ENCODE measurements at regions not wholly inside any gene's neighbourhood (a gene's known extent, or its start where the extent isn't known, plus 50 kb on each side); places are given as distances from the start of the nearest gene placed in this dataset.

DNA sequence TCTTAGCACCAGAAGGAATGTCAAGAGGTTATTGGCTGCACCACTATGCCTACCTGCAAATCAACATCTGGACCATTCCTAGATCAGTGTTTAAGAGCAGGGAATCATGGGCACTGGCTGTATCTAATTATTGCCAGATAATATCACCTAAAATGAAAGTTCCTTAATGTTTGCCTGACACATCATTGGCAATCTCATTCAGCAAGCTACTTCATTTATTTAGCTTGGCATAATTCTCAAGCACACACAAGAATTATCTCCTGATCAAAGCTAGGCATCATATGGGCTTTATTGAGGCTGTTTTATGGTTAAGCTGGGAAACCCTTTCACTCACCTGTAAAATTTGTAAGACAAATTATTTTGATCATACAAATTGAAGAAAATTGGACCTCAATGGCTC is 581.7 kb downstream of the INHBA start:
- H3K27me3 ChIP-seq (ENCODE audit: insufficient read depth, low read depth, low read length) = no peaks in the 10 kb centered on the region
- H3K27ac ChIP-seq (ENCODE audit: low read length) = no peak overlapping the region
- no peaks in the 10 kb centered on the region for H3K9me2 ChIP-seq (ENCODE audit: insufficient read depth, low read length)
- H3K79me2 ChIP-seq (replicated peaks; ENCODE audit: insufficient read depth, low read length) = no peaks in the 10 kb centered on the region
- H3K9ac ChIP-seq (ENCODE audit: low read length) = no peak overlapping the region
- TF ChIP-seq RAD21 (conservative IDR thresholded peaks at IDR 0.05) (no peak), POLR2AphosphoS5 (IDR thresholded peaks at IDR 0.05) (no peak), EZH2 (IDR thresholded peaks at IDR 0.05; ENCODE audit: borderline replicate concordance, insufficient read depth, low read length, poor library complexity, severe bottlenecking) (no peak), MXI1 (conservative IDR thresholded peaks at IDR 0.05; ENCODE audit: poor library complexity, severe bottlenecking) (no peak)
- H3K4me2 ChIP-seq (ENCODE audit: low read length) = no peak overlapping the region
- no peaks in the 10 kb centered on the region for H3K9me3 ChIP-seq (ENCODE audit: low read length)
- H3F3A ChIP-seq (ENCODE audit: insufficient read depth, low read length, poor library complexity, severe bottlenecking) = no peaks in the 10 kb centered on the region
- no peaks in the 10 kb centered on the region for H4K20me1 ChIP-seq (ENCODE audit: insufficient read depth)
- H2AFZ ChIP-seq (ENCODE audit: low read depth, low read length) = no peak overlapping the region
- no peaks in the 10 kb centered on the region for H3K36me3 ChIP-seq (ENCODE audit: insufficient read depth, low read length)
- no peak overlapping the region for H3K4me3 ChIP-seq (ENCODE audit: low read length)

DNA sequence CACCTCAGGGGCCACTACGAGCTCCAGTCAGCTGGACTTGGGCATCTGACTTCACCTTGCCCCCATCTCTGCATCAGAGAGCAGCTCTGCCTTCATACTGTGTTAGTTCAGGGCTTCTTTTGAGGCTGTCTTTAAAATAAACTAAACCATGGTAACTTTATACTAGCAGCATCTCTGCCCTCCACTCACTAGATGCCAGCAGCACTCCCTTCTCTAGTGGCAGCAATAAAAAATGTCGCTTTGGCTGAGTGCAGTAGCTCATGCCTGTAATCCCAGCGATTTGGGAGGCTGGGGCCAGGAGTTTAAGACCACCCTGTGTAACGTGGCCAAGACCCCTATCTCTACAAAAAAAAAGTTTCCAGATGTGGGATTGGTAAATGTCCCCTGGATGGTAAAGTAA is 584.4 kb downstream of the INHBA start:
- Histone ChIP-seq H3K36me3 (ENCODE audit: insufficient read depth, low read length) (no peaks in the 10 kb centered on the region), H3K79me2 (replicated peaks; ENCODE audit: insufficient read depth, low read length) (no peaks in the 10 kb centered on the region), H2AFZ (ENCODE audit: low read depth, low read length) (no peak overlapping the region), H3K9ac (ENCODE audit: low read length) (no peak overlapping the region), H3K4me2 (ENCODE audit: low read length) (no peak overlapping the region), H3K9me3 (ENCODE audit: low read length) (no peaks in the 10 kb centered on the region), H3K9me2 (ENCODE audit: insufficient read depth, low read length) (no peaks in the 10 kb centered on the region), H3F3A (ENCODE audit: insufficient read depth, low read length, poor library complexity, severe bottlenecking) (no peaks in the 10 kb centered on the region), H3K27me3 (ENCODE audit: insufficient read depth, low read depth, low read length) (no peaks in the 10 kb centered on the region), H3K4me3 (ENCODE audit: low read length) (no peak overlapping the region), H4K20me1 (ENCODE audit: insufficient read depth) (no peaks in the 10 kb centered on the region), H3K27ac (ENCODE audit: low read length) (no peak overlapping the region)
- TF ChIP-seq MXI1 (conservative IDR thresholded peaks at IDR 0.05; ENCODE audit: poor library complexity, severe bottlenecking) (no peak), EP300 (conservative IDR thresholded peaks at IDR 0.05; ENCODE audit: poor library complexity, severe bottlenecking) (no peak), TAF1 (IDR thresholded peaks at IDR 0.05; ENCODE audit: low read depth) (no peak), EZH2 (IDR thresholded peaks at IDR 0.05; ENCODE audit: borderline replicate concordance, insufficient read depth, low read length, poor library complexity, severe bottlenecking) (no peak), SMC3 (conservative IDR thresholded peaks at IDR 0.05; ENCODE audit: poor library complexity) (no peak), POLR2AphosphoS5 (IDR thresholded peaks at IDR 0.05) (no peak)
- TF ChIP-seq, protein P1, sequence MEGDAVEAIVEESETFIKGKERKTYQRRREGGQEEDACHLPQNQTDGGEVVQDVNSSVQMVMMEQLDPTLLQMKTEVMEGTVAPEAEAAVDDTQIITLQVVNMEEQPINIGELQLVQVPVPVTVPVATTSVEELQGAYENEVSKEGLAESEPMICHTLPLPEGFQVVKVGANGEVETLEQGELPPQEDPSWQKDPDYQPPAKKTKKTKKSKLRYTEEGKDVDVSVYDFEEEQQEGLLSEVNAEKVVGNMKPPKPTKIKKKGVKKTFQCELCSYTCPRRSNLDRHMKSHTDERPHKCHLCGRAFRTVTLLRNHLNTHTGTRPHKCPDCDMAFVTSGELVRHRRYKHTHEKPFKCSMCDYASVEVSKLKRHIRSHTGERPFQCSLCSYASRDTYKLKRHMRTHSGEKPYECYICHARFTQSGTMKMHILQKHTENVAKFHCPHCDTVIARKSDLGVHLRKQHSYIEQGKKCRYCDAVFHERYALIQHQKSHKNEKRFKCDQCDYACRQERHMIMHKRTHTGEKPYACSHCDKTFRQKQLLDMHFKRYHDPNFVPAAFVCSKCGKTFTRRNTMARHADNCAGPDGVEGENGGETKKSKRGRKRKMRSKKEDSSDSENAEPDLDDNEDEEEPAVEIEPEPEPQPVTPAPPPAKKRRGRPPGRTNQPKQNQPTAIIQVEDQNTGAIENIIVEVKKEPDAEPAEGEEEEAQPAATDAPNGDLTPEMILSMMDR (IDR thresholded peaks at IDR 0.05; ENCODE audit: poor library complexity, severe bottlenecking) = no peak

DNA sequence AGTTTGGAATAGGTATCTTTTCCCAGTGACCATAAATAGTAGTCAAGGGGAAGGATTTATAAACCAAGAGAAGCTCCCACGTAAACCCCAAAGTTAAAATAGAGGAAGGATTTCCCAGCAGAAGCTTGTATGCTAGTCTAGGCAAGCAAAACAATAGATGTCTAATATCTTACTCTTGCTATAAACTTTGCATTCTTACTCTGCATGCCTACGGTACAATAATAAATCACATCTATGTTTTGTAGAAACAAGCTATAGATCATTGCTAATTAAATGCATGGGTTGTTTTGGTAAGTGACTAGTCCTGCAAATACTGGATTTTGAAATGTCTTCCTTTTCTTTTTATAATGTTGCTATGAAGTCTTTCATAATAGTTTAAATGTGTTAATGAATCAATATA is 585.5 kb downstream of the INHBA start:
- H3F3A ChIP-seq (ENCODE audit: insufficient read depth, low read length, poor library complexity, severe bottlenecking) = peaks cover 3% of the 10 kb centered on the region
- H3K27me3 ChIP-seq (ENCODE audit: insufficient read depth, low read depth, low read length) = no peaks in the 10 kb centered on the region
- no peak for TF ChIP-seq SMC3 (conservative IDR thresholded peaks at IDR 0.05; ENCODE audit: poor library complexity)
- H3K4me2 ChIP-seq (ENCODE audit: low read length) = no peak overlapping the region
- H3K9me2 ChIP-seq (ENCODE audit: insufficient read depth, low read length) = no peaks in the 10 kb centered on the region
- H3K4me3 ChIP-seq (ENCODE audit: low read length) = no peak overlapping the region
- no peaks in the 10 kb centered on the region for H3K36me3 ChIP-seq (ENCODE audit: insufficient read depth, low read length)
- no peak overlapping the region for H3K9ac ChIP-seq (ENCODE audit: low read length)
- H3K9me3 ChIP-seq (ENCODE audit: low read length) = no peaks in the 10 kb centered on the region
- no peaks in the 10 kb centered on the region for H3K79me2 ChIP-seq (replicated peaks; ENCODE audit: insufficient read depth, low read length)
- H4K20me1 ChIP-seq (ENCODE audit: insufficient read depth) = no peaks in the 10 kb centered on the region
- no peak overlapping the region for H2AFZ ChIP-seq (ENCODE audit: low read depth, low read length)
- H3K27ac ChIP-seq (ENCODE audit: low read length) = no peak overlapping the region

DNA sequence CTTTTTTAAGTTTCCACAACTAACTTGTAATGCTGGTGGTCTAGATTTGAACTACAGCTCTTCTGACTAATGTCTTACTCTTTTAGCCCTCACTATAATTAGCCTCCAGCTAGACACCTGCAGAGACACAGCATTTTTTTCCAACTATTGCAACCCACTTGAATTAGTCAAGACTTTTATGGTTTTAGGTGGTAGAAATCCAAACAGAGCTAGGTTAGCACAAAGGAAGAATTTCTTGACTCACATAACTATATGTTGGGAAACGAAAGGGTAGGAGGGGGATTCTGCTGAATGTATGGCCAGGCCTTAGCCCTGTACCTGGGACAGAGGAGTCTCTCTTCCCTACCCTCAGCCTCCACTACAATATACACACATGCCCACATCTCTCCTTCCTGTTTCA is 586.1 kb downstream of the INHBA start:
- H3F3A ChIP-seq (ENCODE audit: insufficient read depth, low read length, poor library complexity, severe bottlenecking) = peaks cover 3% of the 10 kb centered on the region
- H3K79me2 ChIP-seq (replicated peaks; ENCODE audit: insufficient read depth, low read length) = no peaks in the 10 kb centered on the region
- no peak overlapping the region for H3K9ac ChIP-seq (ENCODE audit: low read length)
- H4K20me1 ChIP-seq (ENCODE audit: insufficient read depth) = no peaks in the 10 kb centered on the region
- no peak overlapping the region for H3K4me3 ChIP-seq (ENCODE audit: low read length)
- H3K9me2 ChIP-seq (ENCODE audit: insufficient read depth, low read length) = no peaks in the 10 kb centered on the region
- no peaks in the 10 kb centered on the region for H3K9me3 ChIP-seq (ENCODE audit: low read length)
- no peak overlapping the region for H2AFZ ChIP-seq (ENCODE audit: low read depth, low read length)
- no peak overlapping the region for H3K4me2 ChIP-seq (ENCODE audit: low read length)
- TF ChIP-seq SMC3 (conservative IDR thresholded peaks at IDR 0.05; ENCODE audit: poor library complexity) (no peak), TAF1 (IDR thresholded peaks at IDR 0.05; ENCODE audit: low read depth) (no peak), MXI1 (conservative IDR thresholded peaks at IDR 0.05; ENCODE audit: poor library complexity, severe bottlenecking) (no peak), EZH2 (IDR thresholded peaks at IDR 0.05; ENCODE audit: borderline replicate concordance, insufficient read depth, low read length, poor library complexity, severe bottlenecking) (no peak), EP300 (conservative IDR thresholded peaks at IDR 0.05; ENCODE audit: poor library complexity, severe bottlenecking) (no peak), POLR2AphosphoS5 (IDR thresholded peaks at IDR 0.05) (no peak), RAD21 (conservative IDR thresholded peaks at IDR 0.05) (no peak)
- TF ChIP-seq, protein P1 (IDR thresholded peaks at IDR 0.05; ENCODE audit: poor library complexity, severe bottlenecking) = no peak
- TF ChIP-seq, protein P2, sequence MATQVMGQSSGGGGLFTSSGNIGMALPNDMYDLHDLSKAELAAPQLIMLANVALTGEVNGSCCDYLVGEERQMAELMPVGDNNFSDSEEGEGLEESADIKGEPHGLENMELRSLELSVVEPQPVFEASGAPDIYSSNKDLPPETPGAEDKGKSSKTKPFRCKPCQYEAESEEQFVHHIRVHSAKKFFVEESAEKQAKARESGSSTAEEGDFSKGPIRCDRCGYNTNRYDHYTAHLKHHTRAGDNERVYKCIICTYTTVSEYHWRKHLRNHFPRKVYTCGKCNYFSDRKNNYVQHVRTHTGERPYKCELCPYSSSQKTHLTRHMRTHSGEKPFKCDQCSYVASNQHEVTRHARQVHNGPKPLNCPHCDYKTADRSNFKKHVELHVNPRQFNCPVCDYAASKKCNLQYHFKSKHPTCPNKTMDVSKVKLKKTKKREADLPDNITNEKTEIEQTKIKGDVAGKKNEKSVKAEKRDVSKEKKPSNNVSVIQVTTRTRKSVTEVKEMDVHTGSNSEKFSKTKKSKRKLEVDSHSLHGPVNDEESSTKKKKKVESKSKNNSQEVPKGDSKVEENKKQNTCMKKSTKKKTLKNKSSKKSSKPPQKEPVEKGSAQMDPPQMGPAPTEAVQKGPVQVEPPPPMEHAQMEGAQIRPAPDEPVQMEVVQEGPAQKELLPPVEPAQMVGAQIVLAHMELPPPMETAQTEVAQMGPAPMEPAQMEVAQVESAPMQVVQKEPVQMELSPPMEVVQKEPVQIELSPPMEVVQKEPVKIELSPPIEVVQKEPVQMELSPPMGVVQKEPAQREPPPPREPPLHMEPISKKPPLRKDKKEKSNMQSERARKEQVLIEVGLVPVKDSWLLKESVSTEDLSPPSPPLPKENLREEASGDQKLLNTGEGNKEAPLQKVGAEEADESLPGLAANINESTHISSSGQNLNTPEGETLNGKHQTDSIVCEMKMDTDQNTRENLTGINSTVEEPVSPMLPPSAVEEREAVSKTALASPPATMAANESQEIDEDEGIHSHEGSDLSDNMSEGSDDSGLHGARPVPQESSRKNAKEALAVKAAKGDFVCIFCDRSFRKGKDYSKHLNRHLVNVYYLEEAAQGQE (IDR thresholded peaks at IDR 0.05; ENCODE audit: borderline replicate concordance) = no peak
- no peaks in the 10 kb centered on the region for H3K36me3 ChIP-seq (ENCODE audit: insufficient read depth, low read length)
- no peak overlapping the region for H3K27ac ChIP-seq (ENCODE audit: low read length)
- no peaks in the 10 kb centered on the region for H3K27me3 ChIP-seq (ENCODE audit: insufficient read depth, low read depth, low read length)

All from neural cell (in vitro differentiated cells).